ENCODE measurements at regions not wholly inside any gene's neighbourhood (a gene's known extent, or its start where the extent isn't known, plus 50 kb on each side); places are given as distances from the start of the nearest gene placed in this dataset.

GRCh38 chr7:101698964-101699363, 69.9 kb upstream of the MYL10 start:
- H3K4me1 Mint-ChIP-seq = no peaks in the 10 kb centered on the region
- no peak for DNase-seq
- intact Hi-C loops (cut with micrococcal nuclease) = no loop called here
- no peak overlapping the region for H3K4me3 Mint-ChIP-seq
- no peak overlapping the region for H3K27ac Mint-ChIP-seq
- peaks cover 2% of the 10 kb centered on the region for H3K27me3 Mint-ChIP-seq
- H3K9me3 Mint-ChIP-seq = no peaks in the 10 kb centered on the region
- no peaks in the 10 kb centered on the region for H3K36me3 Mint-ChIP-seq (ENCODE audit: low read depth)

- Mint-ChIP-seq H3K27ac (no peak overlapping the region), H3K36me3 (ENCODE audit: low read depth) (no peaks in the 10 kb centered on the region), H3K27me3 (peaks cover 3% of the 10 kb centered on the region), H3K9me3 (no peaks in the 10 kb centered on the region), H3K4me3 (no peak overlapping the region), H3K4me1 (no peaks in the 10 kb centered on the region)
- intact Hi-C loops (cut with micrococcal nuclease) = no loop called here
- no peak for DNase-seq
These were observed 70.3 kb upstream of the MYL10 start for GRCh38 chr7:101699399-101699798.

- intact Hi-C loops (cut with micrococcal nuclease) = no loop called here
- no peaks in the 10 kb centered on the region for H3K4me1 Mint-ChIP-seq
- no peak overlapping the region for H3K27ac Mint-ChIP-seq
- H3K4me3 Mint-ChIP-seq = no peak overlapping the region
- H3K36me3 Mint-ChIP-seq (ENCODE audit: low read depth) = no peaks in the 10 kb centered on the region
- no peak for DNase-seq
- H3K9me3 Mint-ChIP-seq = no peaks in the 10 kb centered on the region
- H3K27me3 Mint-ChIP-seq = peaks cover 3% of the 10 kb centered on the region
These were observed 71.1 kb upstream of the MYL10 start for GRCh38 chr7:101699881-101700823.

DNA sequence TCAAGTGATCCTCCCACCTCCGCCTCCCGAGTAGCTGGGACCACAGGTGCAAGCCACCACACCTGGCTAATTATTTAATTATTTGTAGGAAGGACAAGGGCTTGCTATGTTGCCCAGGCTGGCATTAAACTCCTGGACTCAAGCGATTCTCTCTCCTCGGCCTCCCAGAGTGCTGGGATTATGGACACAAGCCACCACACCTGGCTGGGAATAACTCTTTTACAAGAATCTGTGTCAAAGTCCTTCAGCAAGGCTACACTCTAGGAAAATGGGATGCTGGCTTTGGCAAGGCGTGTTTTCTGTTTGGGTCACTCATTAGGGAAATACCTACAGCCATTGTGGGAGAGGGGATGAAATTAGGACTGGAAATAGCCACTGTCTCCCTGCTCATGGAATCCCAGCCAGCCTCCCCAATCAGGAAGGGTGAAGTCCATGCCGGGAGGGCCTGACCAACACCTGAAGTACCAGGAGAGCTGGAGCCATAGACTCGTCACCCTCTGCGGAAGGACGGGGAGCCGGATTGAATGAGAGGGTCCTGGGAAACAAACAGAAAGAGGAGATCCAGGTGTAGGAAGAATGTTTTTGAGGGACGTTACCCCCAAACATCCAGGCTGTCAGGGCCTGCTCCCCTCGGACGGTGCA, 72.2 kb upstream of the MYL10 start:
- no peak overlapping the region for H3K27ac Mint-ChIP-seq
- no peaks in the 10 kb centered on the region for H3K9me3 Mint-ChIP-seq
- intact Hi-C loops (cut with micrococcal nuclease) = no loop called here
- H3K36me3 Mint-ChIP-seq (ENCODE audit: low read depth) = no peaks in the 10 kb centered on the region
- no peak for DNase-seq
- no peaks in the 10 kb centered on the region for H3K4me1 Mint-ChIP-seq
- no peak overlapping the region for H3K4me3 Mint-ChIP-seq
- H3K27me3 Mint-ChIP-seq = peaks cover 6% of the 10 kb centered on the region

- Mint-ChIP-seq H3K27me3 (peaks cover 8% of the 10 kb centered on the region), H3K36me3 (ENCODE audit: low read depth) (no peaks in the 10 kb centered on the region), H3K4me3 (no peak overlapping the region), H3K4me1 (no peaks in the 10 kb centered on the region), H3K27ac (no peak overlapping the region), H3K9me3 (no peaks in the 10 kb centered on the region)
- DNase-seq = no peak
- intact Hi-C loops (cut with micrococcal nuclease) = no loop called here
These were observed 73.3 kb upstream of the MYL10 start for GRCh38 chr7:101702362-101702850.

GRCh38 chr7:101705331-101705730, 76.2 kb upstream of the MYL10 start:
- Mint-ChIP-seq H3K4me3 (no peak overlapping the region), H3K36me3 (ENCODE audit: low read depth) (no peaks in the 10 kb centered on the region), H3K9me3 (no peaks in the 10 kb centered on the region), H3K4me1 (peaks cover 2% of the 10 kb centered on the region), H3K27ac (no peak overlapping the region), H3K27me3 (peaks cover 8% of the 10 kb centered on the region)
- intact Hi-C loops (cut with micrococcal nuclease) = no loop called here
- DNase-seq = no peak

DNA sequence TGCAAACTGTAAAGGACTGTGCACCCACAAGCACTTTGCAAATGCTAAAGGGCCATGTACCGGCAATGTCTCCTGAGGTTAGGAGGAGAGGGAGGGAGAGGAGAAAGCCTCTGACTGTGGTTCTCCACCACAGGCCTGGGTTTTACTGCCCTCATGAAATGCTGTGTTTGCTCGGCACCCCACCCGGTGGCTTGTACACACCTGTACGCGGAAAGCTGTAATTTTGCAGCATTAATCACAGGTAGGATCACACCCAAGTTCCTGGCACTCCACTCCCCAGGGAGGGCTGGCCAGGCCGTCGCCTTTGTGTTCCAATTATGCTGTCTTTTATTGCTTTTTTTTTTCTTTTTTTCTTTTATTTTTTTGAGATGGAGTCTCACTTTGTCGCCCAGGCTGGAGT, 78.5 kb upstream of the MYL10 start:
- Mint-ChIP-seq H3K27me3 (peaks cover 7% of the 10 kb centered on the region), H3K36me3 (ENCODE audit: low read depth) (no peaks in the 10 kb centered on the region), H3K9me3 (no peaks in the 10 kb centered on the region), H3K27ac (no peak overlapping the region), H3K4me1 (peaks cover 2% of the 10 kb centered on the region), H3K4me3 (no peak overlapping the region)
- no peak for DNase-seq
- intact Hi-C loops (cut with micrococcal nuclease) = no loop called here

DNA sequence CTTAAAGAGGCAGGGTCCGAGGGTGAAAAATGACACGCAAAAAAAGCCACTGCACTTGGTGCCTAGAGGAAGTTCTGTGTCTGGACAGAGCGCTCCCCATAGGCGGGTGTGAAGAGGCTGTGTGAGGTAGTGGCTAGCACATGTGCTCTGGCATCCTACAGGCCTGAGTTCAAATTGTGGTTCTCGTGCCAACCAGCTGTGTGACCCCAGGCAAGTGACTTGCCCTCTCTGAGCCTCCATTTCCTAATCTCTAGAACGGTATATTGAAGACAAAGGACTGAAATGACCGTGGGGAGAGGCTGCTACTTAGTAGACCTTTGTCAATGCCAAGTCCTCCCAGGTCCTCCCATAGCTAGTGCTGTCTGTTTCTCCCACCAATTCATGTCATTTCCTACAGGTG, 79.1 kb upstream of the MYL10 start:
- Mint-ChIP-seq H3K4me1 (peaks cover 2% of the 10 kb centered on the region), H3K36me3 (ENCODE audit: low read depth) (no peaks in the 10 kb centered on the region), H3K9me3 (no peaks in the 10 kb centered on the region)

GRCh38 chr7:101712652-101713051, 83.6 kb upstream of the MYL10 start:
- H3K36me3 Mint-ChIP-seq (ENCODE audit: low read depth) = no peaks in the 10 kb centered on the region
- H3K4me1 Mint-ChIP-seq = peaks cover 2% of the 10 kb centered on the region
- DNase-seq = no peak
- H3K27ac Mint-ChIP-seq = no peak overlapping the region
- H3K27me3 Mint-ChIP-seq = no peaks in the 10 kb centered on the region
- no peak overlapping the region for H3K4me3 Mint-ChIP-seq
- intact Hi-C loops (cut with micrococcal nuclease) = no loop called here
- no peaks in the 10 kb centered on the region for H3K9me3 Mint-ChIP-seq

More for the DNA sequence above, 79.1 kb upstream of the MYL10 start:
- no peak for DNase-seq
- intact Hi-C loops (cut with micrococcal nuclease) = no loop called here
- Mint-ChIP-seq H3K27ac (no peak overlapping the region), H3K27me3 (peaks cover 7% of the 10 kb centered on the region), H3K4me3 (no peak overlapping the region)

- Mint-ChIP-seq H3K36me3 (ENCODE audit: low read depth) (no peaks in the 10 kb centered on the region), H3K9me3 (no peaks in the 10 kb centered on the region), H3K4me1 (no peaks in the 10 kb centered on the region), H3K27me3 (no peaks in the 10 kb centered on the region), H3K27ac (no peak overlapping the region), H3K4me3 (no peak overlapping the region)
- intact Hi-C loops (cut with micrococcal nuclease) = no loop called here
- no peak for DNase-seq
These were observed 85.0 kb upstream of the MYL10 start for GRCh38 chr7:101714097-101714496.

DNA sequence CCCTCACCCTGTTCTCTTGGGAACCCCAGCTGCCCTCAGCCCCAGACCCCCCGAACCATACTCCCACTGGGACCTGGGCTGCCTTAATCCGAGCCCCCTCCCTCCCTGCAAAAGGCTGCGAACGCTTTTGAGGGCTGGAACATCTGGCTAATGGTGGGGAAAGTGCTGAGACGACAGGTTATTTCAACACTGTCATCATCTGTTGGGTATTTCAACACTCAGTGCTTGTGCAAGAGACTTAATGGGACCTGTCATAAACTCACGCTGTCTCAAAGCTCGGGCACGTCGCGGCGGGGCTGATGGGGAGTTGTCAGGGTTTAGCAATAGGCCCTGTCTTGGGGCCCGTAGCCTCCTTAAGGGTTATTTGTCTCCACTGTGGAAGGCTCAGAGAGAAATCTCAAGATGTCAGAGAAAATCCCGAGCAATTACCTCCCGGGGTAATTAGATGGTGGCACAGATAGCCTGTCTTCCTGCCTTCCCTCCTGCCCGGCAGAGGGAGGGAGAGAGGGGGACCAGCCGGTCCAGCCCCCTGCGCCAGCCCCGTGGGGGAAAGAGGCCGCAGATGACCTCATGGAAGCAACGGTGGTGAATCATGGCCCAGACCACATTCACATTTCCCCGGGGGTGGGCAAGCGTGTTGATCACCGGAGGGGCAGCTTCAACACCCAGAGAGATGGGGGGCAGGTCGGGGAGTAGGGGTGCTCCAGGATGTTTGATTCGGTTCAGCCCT, 88.7 kb upstream of the MYL10 start:
- Mint-ChIP-seq H3K36me3 (ENCODE audit: low read depth) (no peaks in the 10 kb centered on the region), H3K9me3 (no peaks in the 10 kb centered on the region), H3K27ac (no peak overlapping the region), H3K27me3 (no peaks in the 10 kb centered on the region), H3K4me3 (no peak overlapping the region), H3K4me1 (no peaks in the 10 kb centered on the region)
- intact Hi-C loops (cut with micrococcal nuclease) = no loop called here
- DNase-seq = no peak

- intact Hi-C loops (cut with micrococcal nuclease) = no loop called here
- Mint-ChIP-seq H3K9me3 (no peaks in the 10 kb centered on the region), H3K27me3 (no peaks in the 10 kb centered on the region), H3K4me3 (no peak overlapping the region), H3K36me3 (ENCODE audit: low read depth) (no peaks in the 10 kb centered on the region), H3K4me1 (no peaks in the 10 kb centered on the region), H3K27ac (no peak overlapping the region)
- DNase-seq = no peak
These were observed 89.4 kb upstream of the MYL10 start for GRCh38 chr7:101718363-101719122.

DNA sequence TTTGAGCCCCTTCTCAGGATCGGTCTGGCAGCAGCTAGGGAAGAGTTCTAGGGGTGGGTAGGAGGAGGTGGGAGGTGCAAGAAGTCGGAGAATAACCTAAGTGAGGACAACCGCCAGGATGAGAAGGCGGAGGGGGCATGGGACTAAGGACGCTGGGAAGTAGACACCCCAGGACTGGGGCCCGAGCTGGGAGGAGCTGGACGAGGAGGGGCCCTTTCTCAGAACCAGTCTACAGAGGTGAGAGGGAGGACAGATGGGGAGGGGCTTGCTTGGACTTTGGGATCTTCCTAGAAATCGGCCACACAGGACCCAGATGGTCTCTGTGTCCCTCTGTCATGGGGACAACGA, 90.0 kb upstream of the MYL10 start:
- Mint-ChIP-seq H3K4me1 (no peaks in the 10 kb centered on the region), H3K9me3 (peaks cover 3% of the 10 kb centered on the region), H3K27me3 (no peaks in the 10 kb centered on the region), H3K36me3 (ENCODE audit: low read depth) (no peaks in the 10 kb centered on the region), H3K4me3 (no peak overlapping the region), H3K27ac (no peak overlapping the region)
- no peak for DNase-seq
- intact Hi-C loops (cut with micrococcal nuclease) = no loop called here
